PC-3 (cell line): ENCODE measurements at regions not wholly inside any gene's neighbourhood (a gene's known extent, or its start where the extent isn't known, plus 50 kb on each side); places are given as distances from the start of the nearest gene placed in this dataset.

Experiments used
- ATAC-seq: fragments of 200-7000 bp; cut with Tn5 transposase; 2 replicates; pipeline ENCODE4 v1.9.1; 2020; ENCODE audit warnings: mild to moderate bottlenecking, moderate library complexity
- BruUV-seq: library from RNA; stranded (reverse); fragments of 400-500 nt; replicated peaks from 2 replicates; lab custom pipeline; 2021; lab: Mats Ljungman, UMichigan
- CTCF ChIA-PET: fragments of 300-600 bp; sonication (Branson Sonifier 250); formaldehyde crosslinking; loops from one replicate; lab custom pipeline; 2022; ENCODE audit warnings: antibody characterized with exemption; lab: Charles Lee
- POLR2A ChIA-PET: fragments of 300-600 bp; sonication (Branson Sonifier 250); formaldehyde crosslinking; loops from one replicate; lab custom pipeline; 2022; ENCODE audit warnings: antibody characterized with exemption; ENCODE audit not compliant: unreplicated experiment; lab: Charles Lee
- DNase-seq: peaks from one replicate; pipeline ENCODE4 v3.0.0-alpha.2; 2015
- H2AFZ ChIP-seq: fragments of 300-600 bp; sonication (generic); 2 replicates; pipeline ENCODE4 v1.6.0; 2016; ENCODE audit warnings: antibody characterized with exemption, low read length
- H3F3A ChIP-seq: fragments of 300-600 bp; sonication (generic); one replicate; pipeline ENCODE4 v1.6.0; 2017; ENCODE audit warnings: antibody characterized with exemption, low read length, control low read depth, mild to moderate bottlenecking; ENCODE audit not compliant: unreplicated experiment
- H3K27ac ChIP-seq: fragments of 300-600 bp; sonication (generic); 2 replicates; pipeline ENCODE4 v1.5.1; 2016; ENCODE audit warnings: mild to moderate bottlenecking, low read length
- H3K27me3 ChIP-seq: fragments of 300-600 bp; sonication (generic); 2 replicates; pipeline ENCODE4 v1.6.1; 2016; ENCODE audit warnings: low read length, mixed read lengths
- H3K36me3 ChIP-seq: fragments of 300-600 bp; sonication (generic); 2 replicates; pipeline ENCODE4 v1.6.1; 2016; ENCODE audit warnings: low read depth, mixed run types, low read length, mixed read lengths
- H3K4me1 ChIP-seq: fragments of 300-600 bp; sonication (generic); 2 replicates; pipeline ENCODE4 v1.5.1; 2016; ENCODE audit warnings: low read length; ENCODE audit not compliant: insufficient read depth
- H3K4me2 ChIP-seq: fragments of 300-600 bp; sonication (generic); 2 replicates; pipeline ENCODE4 v1.6.0; 2016; ENCODE audit warnings: low read length
- H3K4me3 ChIP-seq: fragments of 300-600 bp; sonication (generic); 2 replicates; pipeline ENCODE4 v1.5.1; 2016; ENCODE audit warnings: mild to moderate bottlenecking, low read length, mixed read lengths
- H3K79me2 ChIP-seq: fragments of 300-600 bp; sonication (generic); 2 replicates; pipeline ENCODE4 v1.6.1; 2017; ENCODE audit warnings: low read length, mixed read lengths
- H3K9ac ChIP-seq: fragments of 300-600 bp; sonication (generic); 2 replicates; pipeline ENCODE4 v1.6.0; 2016; ENCODE audit warnings: mild to moderate bottlenecking, low read length
- H3K9me2 ChIP-seq: fragments of 300-600 bp; sonication (generic); replicated peaks from 2 replicates; pipeline ENCODE4 v1.6.1; 2016; ENCODE audit warnings: mixed run types, low read length, mixed read lengths
- H3K9me3 ChIP-seq: fragments of 300-600 bp; sonication (generic); 2 replicates; pipeline ENCODE4 v1.6.1; 2016; ENCODE audit warnings: low read length, mixed read lengths
- H4K20me1 ChIP-seq: fragments of 300-600 bp; sonication (generic); 2 replicates; pipeline ENCODE4 v1.6.1; 2016; ENCODE audit warnings: low read length, mixed read lengths
- EZH2 ChIP-seq: fragments of 300-600 bp; sonication (generic); IDR thresholded peaks from one replicate; pipeline ENCODE4 v1.6.1; 2017; ENCODE audit warnings: antibody characterized with exemption, mild to moderate bottlenecking, low read length; ENCODE audit not compliant: unreplicated experiment
- EZH2phosphoT487 ChIP-seq: fragments of 300-600 bp; sonication (generic); IDR thresholded peaks from 2 replicates; pipeline ENCODE4 v1.6.1; 2018; ENCODE audit warnings: mild to moderate bottlenecking, antibody characterized with exemption, low read length, borderline replicate concordance
- intact Hi-C: fragments of 100-400 bp; cut with micrococcal nuclease; formaldehyde crosslinking; loops from 2 replicates; pipeline ENCODE4 v1.9.0; 2023
- TF ChIP-seq, protein P1 (sequence below): fragments of 300-600 bp; sonication (generic); conservative IDR thresholded peaks from 2 replicates; pipeline ENCODE4 v1.5.1; 2017; ENCODE audit warnings: antibody characterized with exemption, low read depth, mild to moderate bottlenecking, low read length

DNA sequence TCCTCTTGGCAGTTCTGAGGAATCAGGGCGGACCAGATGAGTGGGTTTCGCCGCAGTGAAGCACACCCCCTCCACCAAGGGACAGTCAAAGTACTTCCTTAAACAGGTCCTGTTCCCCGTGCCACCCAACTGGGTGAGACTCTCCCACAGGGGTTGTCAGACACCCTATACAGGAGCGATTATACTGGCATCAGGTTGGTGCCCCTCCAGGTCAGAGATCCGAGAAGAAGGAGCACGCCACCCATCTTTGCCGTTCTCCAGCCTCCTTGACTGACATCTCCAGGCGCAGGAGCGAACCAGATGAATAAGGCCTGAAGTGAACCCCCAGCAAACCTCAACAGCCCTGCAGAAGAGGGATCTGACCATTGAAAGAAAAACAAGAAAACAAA is 108.1 kb upstream of the ZBTB20 start:
- Histone ChIP-seq H3K27ac (no peak overlapping the region), H3K9me2 (no peaks in the 10 kb centered on the region), H3K4me2 (no peak overlapping the region), H3K4me1 (0 out of 2 replicates have a peak, but pooled peaks cover 6% of the 10 kb centered on the region), H3K4me3 (no peak overlapping the region), H3K9ac (no peak overlapping the region), H3K79me2 (no peaks in the 10 kb centered on the region), H3K9me3 (no peaks in the 10 kb centered on the region), H3K36me3 (no peaks in the 10 kb centered on the region), H4K20me1 (no peaks in the 10 kb centered on the region), H2AFZ (no peak overlapping the region), H3K27me3 (no peaks in the 10 kb centered on the region), H3F3A (no peaks in the 10 kb centered on the region)
- no peak for TF ChIP-seq EZH2
- TF ChIP-seq, protein P1, sequence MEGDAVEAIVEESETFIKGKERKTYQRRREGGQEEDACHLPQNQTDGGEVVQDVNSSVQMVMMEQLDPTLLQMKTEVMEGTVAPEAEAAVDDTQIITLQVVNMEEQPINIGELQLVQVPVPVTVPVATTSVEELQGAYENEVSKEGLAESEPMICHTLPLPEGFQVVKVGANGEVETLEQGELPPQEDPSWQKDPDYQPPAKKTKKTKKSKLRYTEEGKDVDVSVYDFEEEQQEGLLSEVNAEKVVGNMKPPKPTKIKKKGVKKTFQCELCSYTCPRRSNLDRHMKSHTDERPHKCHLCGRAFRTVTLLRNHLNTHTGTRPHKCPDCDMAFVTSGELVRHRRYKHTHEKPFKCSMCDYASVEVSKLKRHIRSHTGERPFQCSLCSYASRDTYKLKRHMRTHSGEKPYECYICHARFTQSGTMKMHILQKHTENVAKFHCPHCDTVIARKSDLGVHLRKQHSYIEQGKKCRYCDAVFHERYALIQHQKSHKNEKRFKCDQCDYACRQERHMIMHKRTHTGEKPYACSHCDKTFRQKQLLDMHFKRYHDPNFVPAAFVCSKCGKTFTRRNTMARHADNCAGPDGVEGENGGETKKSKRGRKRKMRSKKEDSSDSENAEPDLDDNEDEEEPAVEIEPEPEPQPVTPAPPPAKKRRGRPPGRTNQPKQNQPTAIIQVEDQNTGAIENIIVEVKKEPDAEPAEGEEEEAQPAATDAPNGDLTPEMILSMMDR = no peak
- TF ChIP-seq EZH2phosphoT487 = no peak
- BruUV-seq = no TSS peak
- POLR2A ChIA-PET = no interaction called here
- ATAC-seq (no peak), DNase-seq (no peak)
- intact Hi-C loops = no loop called here
- CTCF ChIA-PET = no interaction called here

DNA sequence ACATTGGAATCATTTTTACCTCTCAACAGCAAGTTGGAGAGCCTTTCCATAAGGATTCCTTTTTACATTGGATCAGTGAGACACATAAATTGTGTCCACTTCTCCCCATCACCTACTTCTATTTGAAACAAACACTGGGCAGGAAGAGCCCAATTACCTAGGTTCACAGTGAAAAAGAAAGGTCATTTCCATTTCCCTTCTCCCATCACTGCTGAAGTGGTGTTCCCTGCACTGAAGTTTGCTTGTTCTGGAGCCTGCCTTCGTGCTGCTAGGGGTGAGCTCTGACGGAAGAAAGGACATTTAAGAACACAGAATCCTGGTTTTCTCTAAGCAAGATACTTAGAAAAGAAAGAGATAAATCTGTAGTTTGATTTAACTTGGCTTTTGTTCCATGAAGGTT is 123.8 kb upstream of the ZBTB20 start:
- Histone ChIP-seq H3K79me2 (no peaks in the 10 kb centered on the region), H3K36me3 (no peaks in the 10 kb centered on the region), H3K4me3 (no peak overlapping the region), H3F3A (no peaks in the 10 kb centered on the region), H3K27me3 (no peaks in the 10 kb centered on the region), H3K4me1 (no peaks in the 10 kb centered on the region), H3K4me2 (no peak overlapping the region), H4K20me1 (no peaks in the 10 kb centered on the region), H3K9ac (no peak overlapping the region), H2AFZ (no peak overlapping the region), H3K27ac (no peak overlapping the region), H3K9me3 (no peaks in the 10 kb centered on the region), H3K9me2 (no peaks in the 10 kb centered on the region)
- DNase-seq = no peak
- intact Hi-C loops = no loop called here
- no TSS peak for BruUV-seq
- no peak for TF ChIP-seq EZH2phosphoT487
- TF ChIP-seq, protein P1 = no peak
- CTCF ChIA-PET = no interaction called here
- no peak for ATAC-seq
- POLR2A ChIA-PET = no interaction called here

DNA sequence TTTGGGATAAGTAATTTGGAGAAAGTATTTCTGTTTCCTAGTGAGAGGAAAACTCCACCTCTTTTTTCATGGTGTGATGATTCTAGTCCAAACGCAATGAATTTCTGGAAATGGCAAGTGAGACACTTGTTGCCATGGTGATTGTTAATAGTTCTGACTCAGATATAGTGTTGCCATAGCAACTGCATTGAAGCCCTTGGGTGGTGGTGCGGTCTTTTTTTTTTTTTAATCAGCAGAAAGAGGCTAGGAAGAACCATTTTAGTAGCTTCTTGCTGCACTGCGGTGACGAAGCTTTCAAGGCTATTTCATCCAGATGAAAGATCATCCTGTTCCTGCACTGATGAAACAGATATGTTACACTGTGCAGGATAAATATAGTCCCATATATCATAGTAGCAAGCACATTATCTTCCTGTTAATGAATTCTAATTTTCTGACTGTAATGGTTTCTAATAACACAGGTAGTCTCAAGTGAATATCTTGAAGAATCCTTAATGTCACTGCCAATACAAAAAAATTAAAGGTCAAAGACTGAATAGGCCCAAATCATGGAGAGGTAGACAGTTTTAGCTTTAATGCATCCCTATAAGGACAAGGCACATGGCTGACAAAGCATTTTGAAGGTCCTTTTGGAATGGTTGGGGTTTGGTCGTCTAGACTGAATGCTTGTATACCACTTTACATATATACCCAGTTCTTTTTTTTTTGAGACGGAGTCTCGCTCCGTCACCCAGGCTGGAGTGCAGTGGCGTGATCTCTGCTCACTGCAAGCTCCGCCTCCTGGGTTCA is 125.1 kb upstream of the ZBTB20 start:
- Histone ChIP-seq H3K4me3 (no peak overlapping the region), H3K79me2 (no peaks in the 10 kb centered on the region), H3K27me3 (no peaks in the 10 kb centered on the region), H3K9ac (no peak overlapping the region), H2AFZ (no peak overlapping the region), H4K20me1 (no peaks in the 10 kb centered on the region), H3K36me3 (no peaks in the 10 kb centered on the region), H3K4me2 (no peak overlapping the region), H3K4me1 (no peaks in the 10 kb centered on the region), H3K9me3 (no peaks in the 10 kb centered on the region), H3F3A (no peaks in the 10 kb centered on the region), H3K9me2 (no peaks in the 10 kb centered on the region), H3K27ac (no peak overlapping the region)
- no TSS peak for BruUV-seq
- POLR2A ChIA-PET = no interaction called here
- CTCF ChIA-PET = no interaction called here
- TF ChIP-seq, protein P1 = no peak
- TF ChIP-seq EZH2 (no peak), EZH2phosphoT487 (no peak)
- DNase-seq (no peak), ATAC-seq (no peak)
- intact Hi-C loops = no loop called here
